GM20000 (cell line): ENCODE measurements at regions not wholly inside any gene's neighbourhood (a gene's known extent, or its start where the extent isn't known, plus 50 kb on each side); places are given as distances from the start of the nearest gene placed in this dataset.

ENCODE experiments used
- DNase-seq: peaks from one replicate; pipeline ENCODE4 v3.0.0; 2012; ENCODE audit warnings: low spot score
- TF ChIP-seq, protein P1 (sequence below): IDR thresholded peaks from 2 replicates; pipeline ENCODE4 v1.5.1; 2012; ENCODE audit warnings: mild to moderate bottlenecking, control low read depth; ENCODE audit errors: extremely low read depth, missing control alignments

DNA sequence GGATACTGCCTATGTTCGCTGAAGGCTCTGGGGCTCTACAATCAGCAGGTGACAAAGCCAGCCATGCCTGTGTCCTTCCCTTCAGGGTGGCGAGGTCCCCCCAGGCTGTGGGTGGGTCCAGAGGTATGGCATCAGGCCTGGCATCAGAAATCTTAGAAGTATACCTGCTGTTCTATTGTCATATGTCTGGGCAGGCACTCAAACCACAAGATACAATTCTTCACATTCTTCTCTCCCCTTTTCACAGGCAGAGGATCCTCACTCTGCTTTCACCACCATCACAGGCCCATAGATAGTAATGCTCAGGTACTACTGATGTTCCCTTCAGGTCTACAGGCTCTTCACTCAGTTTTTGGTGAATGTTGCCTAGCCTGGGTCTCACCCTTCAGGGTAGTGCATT lies 1180.0 kb upstream of the CITED2 start:
- DNase-seq = no peak
- TF ChIP-seq, protein P1, sequence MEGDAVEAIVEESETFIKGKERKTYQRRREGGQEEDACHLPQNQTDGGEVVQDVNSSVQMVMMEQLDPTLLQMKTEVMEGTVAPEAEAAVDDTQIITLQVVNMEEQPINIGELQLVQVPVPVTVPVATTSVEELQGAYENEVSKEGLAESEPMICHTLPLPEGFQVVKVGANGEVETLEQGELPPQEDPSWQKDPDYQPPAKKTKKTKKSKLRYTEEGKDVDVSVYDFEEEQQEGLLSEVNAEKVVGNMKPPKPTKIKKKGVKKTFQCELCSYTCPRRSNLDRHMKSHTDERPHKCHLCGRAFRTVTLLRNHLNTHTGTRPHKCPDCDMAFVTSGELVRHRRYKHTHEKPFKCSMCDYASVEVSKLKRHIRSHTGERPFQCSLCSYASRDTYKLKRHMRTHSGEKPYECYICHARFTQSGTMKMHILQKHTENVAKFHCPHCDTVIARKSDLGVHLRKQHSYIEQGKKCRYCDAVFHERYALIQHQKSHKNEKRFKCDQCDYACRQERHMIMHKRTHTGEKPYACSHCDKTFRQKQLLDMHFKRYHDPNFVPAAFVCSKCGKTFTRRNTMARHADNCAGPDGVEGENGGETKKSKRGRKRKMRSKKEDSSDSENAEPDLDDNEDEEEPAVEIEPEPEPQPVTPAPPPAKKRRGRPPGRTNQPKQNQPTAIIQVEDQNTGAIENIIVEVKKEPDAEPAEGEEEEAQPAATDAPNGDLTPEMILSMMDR = no peak

GRCh38 chr6:140548366-140548765 lies 1173.9 kb upstream of the CITED2 start:
- no peak for DNase-seq
- TF ChIP-seq, protein P1 = no peak

GRCh38 chr6:140546640-140547039 lies 1172.2 kb upstream of the CITED2 start:
- TF ChIP-seq, protein P1 = no peak
- DNase-seq = no peak

DNA sequence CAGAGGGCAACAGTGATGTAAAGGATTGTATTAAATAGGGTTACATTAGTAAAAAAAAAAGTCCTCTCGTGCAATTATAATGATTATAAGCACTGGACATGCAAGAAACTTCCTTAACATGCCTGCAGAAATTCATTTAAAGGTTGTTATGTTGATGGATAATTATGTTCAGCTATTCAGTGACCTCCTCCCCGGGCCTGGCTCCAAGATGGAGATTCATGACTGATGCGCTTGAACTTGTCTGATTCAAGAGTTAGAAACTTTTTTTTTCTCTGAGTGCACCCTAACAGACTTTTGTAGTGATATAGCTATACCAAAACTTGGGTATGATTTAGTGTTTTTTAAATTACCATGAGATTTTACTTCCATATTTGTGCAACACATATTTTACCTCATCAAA lies 1170.0 kb upstream of the CITED2 start:
- no peak for DNase-seq

GRCh38 chr6:140542863-140543262 lies 1168.4 kb upstream of the CITED2 start:
- TF ChIP-seq, protein P1 = no peak
- DNase-seq = no peak

More for the DNA sequence above, 1170.0 kb upstream of the CITED2 start:
- TF ChIP-seq, protein P1 = no peak

GRCh38 chr6:140541288-140541687 lies 1166.8 kb upstream of the CITED2 start:
- no peak for DNase-seq
- TF ChIP-seq, protein P1 = no peak

- TF ChIP-seq, protein P1 = no peak
Observed at GRCh38 chr6:140540743-140541142, 1166.3 kb upstream of the CITED2 start.

DNA sequence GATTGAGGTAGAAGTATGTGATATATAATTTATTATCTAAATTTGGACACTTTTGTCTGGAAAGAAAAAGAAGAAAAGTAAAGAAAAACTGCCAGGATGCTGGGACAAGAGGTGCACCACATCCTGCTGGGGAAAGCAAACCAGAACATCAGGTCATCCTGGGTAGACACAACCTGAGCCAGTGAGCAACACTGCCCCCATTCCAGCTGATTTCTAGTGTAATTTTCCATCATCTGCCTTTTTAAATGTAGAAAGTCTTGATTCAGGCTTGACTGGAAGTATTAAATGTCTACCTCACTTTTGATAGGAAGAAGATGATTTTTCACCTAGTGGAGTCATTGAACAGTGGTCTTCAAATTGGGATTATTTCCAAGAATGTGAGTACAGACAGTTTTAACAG lies 1164.5 kb upstream of the CITED2 start:
- TF ChIP-seq, protein P1 = no peak
- no peak for DNase-seq

More at GRCh38 chr6:140540743-140541142, 1166.3 kb upstream of the CITED2 start:
- DNase-seq = no peak
